ENCODE measurements at regions not wholly inside any gene's neighbourhood (a gene's known extent, or its start where the extent isn't known, plus 50 kb on each side); places are given as distances from the start of the nearest gene placed in this dataset.

- in situ Hi-C loops (cut with MboI; ENCODE audit: low sequenced_read_pairs, unreplicated experiment): no loop called here
- DNase-seq (ENCODE audit: low spot score): no peak
These were observed 438.3 kb downstream of the SLC16A7 start for GRCh38 chr12:60034147-60034546.

GRCh38 chr12:60035835-60036234 lies 440.0 kb downstream of the SLC16A7 start:
- no peak for TF ChIP-seq CTCF (IDR thresholded peaks at IDR 0.05; ENCODE audit: borderline replicate concordance, control extremely low read depth, extremely low read depth, insufficient read depth, missing control alignments)
- in situ Hi-C loops (cut with MboI; ENCODE audit: low sequenced_read_pairs, unreplicated experiment): no loop called here
- DNase-seq (ENCODE audit: low spot score): no peak

More at GRCh38 chr12:60034147-60034546, 438.3 kb downstream of the SLC16A7 start:
- TF ChIP-seq CTCF (IDR thresholded peaks at IDR 0.05; ENCODE audit: borderline replicate concordance, control extremely low read depth, extremely low read depth, insufficient read depth, missing control alignments): no peak

- no peak for TF ChIP-seq CTCF (IDR thresholded peaks at IDR 0.05; ENCODE audit: borderline replicate concordance, control extremely low read depth, extremely low read depth, insufficient read depth, missing control alignments)
- DNase-seq (ENCODE audit: low spot score): no peak
- in situ Hi-C loops (cut with MboI; ENCODE audit: low sequenced_read_pairs, unreplicated experiment): no loop called here
These were observed 447.0 kb downstream of the SLC16A7 start for GRCh38 chr12:60042835-60043234.

- in situ Hi-C loops (cut with MboI; ENCODE audit: low sequenced_read_pairs, unreplicated experiment): no loop called here
- DNase-seq (ENCODE audit: low spot score): no peak
- TF ChIP-seq CTCF (IDR thresholded peaks at IDR 0.05; ENCODE audit: borderline replicate concordance, control extremely low read depth, extremely low read depth, insufficient read depth, missing control alignments): no peak
These were observed 447.4 kb downstream of the SLC16A7 start for GRCh38 chr12:60043236-60043635.

- DNase-seq (ENCODE audit: low spot score): no peak
- in situ Hi-C loops (cut with MboI; ENCODE audit: low sequenced_read_pairs, unreplicated experiment): no loop called here
- no peak for TF ChIP-seq CTCF (IDR thresholded peaks at IDR 0.05; ENCODE audit: borderline replicate concordance, control extremely low read depth, extremely low read depth, insufficient read depth, missing control alignments)
These were observed 456.7 kb downstream of the SLC16A7 start for GRCh38 chr12:60052483-60052882.

GRCh38 chr12:60059180-60059579 lies 463.4 kb downstream of the SLC16A7 start:
- in situ Hi-C loops (cut with MboI; ENCODE audit: low sequenced_read_pairs, unreplicated experiment): no loop called here
- no peak for TF ChIP-seq CTCF (IDR thresholded peaks at IDR 0.05; ENCODE audit: borderline replicate concordance, control extremely low read depth, extremely low read depth, insufficient read depth, missing control alignments)
- DNase-seq (ENCODE audit: low spot score): no peak

- TF ChIP-seq CTCF (IDR thresholded peaks at IDR 0.05; ENCODE audit: borderline replicate concordance, control extremely low read depth, extremely low read depth, insufficient read depth, missing control alignments): no peak
- in situ Hi-C loops (cut with MboI; ENCODE audit: low sequenced_read_pairs, unreplicated experiment): no loop called here
- no peak for DNase-seq (ENCODE audit: low spot score)
These were observed 470.8 kb downstream of the SLC16A7 start for GRCh38 chr12:60066655-60067054.

All from GM13976 (cell line).